ENCODE measurements at regions not wholly inside any gene's neighbourhood (a gene's known extent, or its start where the extent isn't known, plus 50 kb on each side); places are given as distances from the start of the nearest gene placed in this dataset.

DNA sequence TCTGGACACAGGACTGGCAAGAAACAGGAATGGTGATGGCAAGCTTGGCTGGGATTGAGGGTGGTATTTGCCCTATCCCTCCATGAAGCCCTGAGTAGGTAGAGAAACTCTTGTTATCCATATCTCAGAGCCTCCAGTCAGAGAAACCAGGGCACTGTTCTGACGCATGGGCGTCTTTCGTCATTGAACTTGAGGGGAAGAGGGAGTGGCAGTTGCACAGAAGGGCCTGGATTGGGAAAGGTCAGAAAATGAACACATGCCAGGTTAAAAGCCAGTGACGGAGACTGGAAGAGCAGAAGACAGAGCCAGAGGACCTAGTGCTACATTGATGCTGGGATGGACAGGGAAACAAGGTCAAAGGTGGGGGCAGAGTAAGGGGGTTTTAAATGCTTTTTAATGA lies 516.7 kb downstream of the PLPP3 start:
- TF ChIP-seq, protein P1, sequence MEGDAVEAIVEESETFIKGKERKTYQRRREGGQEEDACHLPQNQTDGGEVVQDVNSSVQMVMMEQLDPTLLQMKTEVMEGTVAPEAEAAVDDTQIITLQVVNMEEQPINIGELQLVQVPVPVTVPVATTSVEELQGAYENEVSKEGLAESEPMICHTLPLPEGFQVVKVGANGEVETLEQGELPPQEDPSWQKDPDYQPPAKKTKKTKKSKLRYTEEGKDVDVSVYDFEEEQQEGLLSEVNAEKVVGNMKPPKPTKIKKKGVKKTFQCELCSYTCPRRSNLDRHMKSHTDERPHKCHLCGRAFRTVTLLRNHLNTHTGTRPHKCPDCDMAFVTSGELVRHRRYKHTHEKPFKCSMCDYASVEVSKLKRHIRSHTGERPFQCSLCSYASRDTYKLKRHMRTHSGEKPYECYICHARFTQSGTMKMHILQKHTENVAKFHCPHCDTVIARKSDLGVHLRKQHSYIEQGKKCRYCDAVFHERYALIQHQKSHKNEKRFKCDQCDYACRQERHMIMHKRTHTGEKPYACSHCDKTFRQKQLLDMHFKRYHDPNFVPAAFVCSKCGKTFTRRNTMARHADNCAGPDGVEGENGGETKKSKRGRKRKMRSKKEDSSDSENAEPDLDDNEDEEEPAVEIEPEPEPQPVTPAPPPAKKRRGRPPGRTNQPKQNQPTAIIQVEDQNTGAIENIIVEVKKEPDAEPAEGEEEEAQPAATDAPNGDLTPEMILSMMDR (conservative IDR thresholded peaks at IDR 0.05; ENCODE audit: low read depth, low read length), result no peak
- no peak for TF ChIP-seq EZH2 (IDR thresholded peaks at IDR 0.05; ENCODE audit: low read length, unreplicated experiment)
- no peak for TF ChIP-seq EZH2phosphoT487 (IDR thresholded peaks at IDR 0.05; ENCODE audit: borderline replicate concordance, low read length)
